Left ventricle myocardium inferior (tissue), 1 donor: ENCODE measurements at regions not wholly inside any gene's neighbourhood (a gene's known extent, or its start where the extent isn't known, plus 50 kb on each side); places are given as distances from the start of the nearest gene placed in this dataset.

ENCODE experiments used
- DNase-seq: peaks from one replicate; pipeline ENCODE4 v3.0.0-alpha.2; 2020
- H3K27ac ChIP-seq: fragments of 200-600 bp; replicated peaks from 2 replicates; pipeline ENCODE4 v1.8.0; 2021
- H3K27me3 ChIP-seq: fragments of 200-600 bp; 2 replicates; pipeline ENCODE4 v1.8.0; 2021; ENCODE audit warnings: low read depth
- H3K36me3 ChIP-seq: fragments of 200-600 bp; 2 replicates; pipeline ENCODE4 v1.8.0; 2021
- H3K4me1 ChIP-seq: fragments of 200-600 bp; 2 replicates; pipeline ENCODE4 v1.8.0; 2021
- H3K4me3 ChIP-seq: fragments of 200-600 bp; 2 replicates; pipeline ENCODE4 v1.8.0; 2021; ENCODE audit warnings: mild to moderate bottlenecking, moderate library complexity
- H3K9me3 ChIP-seq: fragments of 200-600 bp; replicated peaks from 2 replicates; pipeline ENCODE4 v1.8.0; 2021
- intact Hi-C: fragments of 100-400 bp; cut with micrococcal nuclease; formaldehyde crosslinking; loops from one replicate; pipeline ENCODE4 v1.11.0; 2022
- TF ChIP-seq, protein P1 (sequence below): fragments of 200-600 bp; IDR thresholded peaks from 2 replicates; pipeline ENCODE4 v1.8.0; 2021; ENCODE audit warnings: antibody characterized with exemption, mild to moderate bottlenecking, borderline replicate concordance
- donor health status: DM: no; HTN: yes; CAD: no; lungs with severe emphysema.

DNA sequence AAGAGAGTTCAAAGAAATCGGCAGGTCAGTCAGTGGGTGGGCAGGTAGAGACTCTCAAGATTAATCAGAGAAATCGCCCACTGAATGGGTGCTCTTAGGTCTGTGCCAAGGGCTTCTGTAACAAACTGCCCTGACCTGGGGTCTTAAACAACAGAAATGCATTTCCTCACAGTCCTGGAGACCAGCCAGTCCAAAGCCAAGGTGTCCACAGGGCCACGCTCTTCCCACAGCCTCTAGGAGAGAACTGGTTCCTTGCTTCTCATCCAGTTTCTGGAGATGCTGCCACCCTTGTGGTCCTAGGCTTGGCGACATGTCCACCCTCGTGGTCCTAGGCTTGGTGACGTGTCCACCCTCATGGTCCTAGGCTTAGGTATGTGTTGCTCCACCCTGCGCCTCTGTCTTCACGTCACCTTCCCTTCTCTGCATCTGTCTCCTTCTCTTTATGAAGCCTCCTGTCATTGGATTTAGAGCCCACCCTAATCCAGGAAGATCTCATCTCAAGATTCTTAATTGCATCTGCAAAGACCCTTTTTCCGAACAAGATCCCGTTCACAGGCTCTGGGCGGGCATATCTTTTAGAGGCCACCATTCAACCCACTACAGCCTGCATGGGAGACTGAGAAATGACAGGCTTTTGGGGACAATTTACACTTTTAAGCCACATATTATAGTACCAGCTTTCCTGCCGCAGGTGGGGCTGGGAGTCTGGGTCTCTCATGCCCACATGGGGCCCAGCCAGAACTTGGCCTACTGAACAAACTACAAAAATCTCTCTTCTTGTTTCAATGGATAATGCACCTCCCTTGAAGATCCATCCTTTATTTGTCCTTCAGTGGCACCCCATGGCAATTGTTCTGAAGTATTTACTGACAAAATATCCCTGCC lies 161.3 kb downstream of the ASB1 start:
- Histone ChIP-seq H3K27ac (no peak overlapping the region), H3K9me3 (peaks cover 16% of the 10 kb centered on the region), H3K4me1 (no peaks in the 10 kb centered on the region), H3K4me3 (no peak overlapping the region), H3K27me3 (no peaks in the 10 kb centered on the region), H3K36me3 (no peaks in the 10 kb centered on the region)
- intact Hi-C loops: no loop called here
- TF ChIP-seq, protein P1, sequence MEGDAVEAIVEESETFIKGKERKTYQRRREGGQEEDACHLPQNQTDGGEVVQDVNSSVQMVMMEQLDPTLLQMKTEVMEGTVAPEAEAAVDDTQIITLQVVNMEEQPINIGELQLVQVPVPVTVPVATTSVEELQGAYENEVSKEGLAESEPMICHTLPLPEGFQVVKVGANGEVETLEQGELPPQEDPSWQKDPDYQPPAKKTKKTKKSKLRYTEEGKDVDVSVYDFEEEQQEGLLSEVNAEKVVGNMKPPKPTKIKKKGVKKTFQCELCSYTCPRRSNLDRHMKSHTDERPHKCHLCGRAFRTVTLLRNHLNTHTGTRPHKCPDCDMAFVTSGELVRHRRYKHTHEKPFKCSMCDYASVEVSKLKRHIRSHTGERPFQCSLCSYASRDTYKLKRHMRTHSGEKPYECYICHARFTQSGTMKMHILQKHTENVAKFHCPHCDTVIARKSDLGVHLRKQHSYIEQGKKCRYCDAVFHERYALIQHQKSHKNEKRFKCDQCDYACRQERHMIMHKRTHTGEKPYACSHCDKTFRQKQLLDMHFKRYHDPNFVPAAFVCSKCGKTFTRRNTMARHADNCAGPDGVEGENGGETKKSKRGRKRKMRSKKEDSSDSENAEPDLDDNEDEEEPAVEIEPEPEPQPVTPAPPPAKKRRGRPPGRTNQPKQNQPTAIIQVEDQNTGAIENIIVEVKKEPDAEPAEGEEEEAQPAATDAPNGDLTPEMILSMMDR: no peak
- DNase-seq: no peak

DNA sequence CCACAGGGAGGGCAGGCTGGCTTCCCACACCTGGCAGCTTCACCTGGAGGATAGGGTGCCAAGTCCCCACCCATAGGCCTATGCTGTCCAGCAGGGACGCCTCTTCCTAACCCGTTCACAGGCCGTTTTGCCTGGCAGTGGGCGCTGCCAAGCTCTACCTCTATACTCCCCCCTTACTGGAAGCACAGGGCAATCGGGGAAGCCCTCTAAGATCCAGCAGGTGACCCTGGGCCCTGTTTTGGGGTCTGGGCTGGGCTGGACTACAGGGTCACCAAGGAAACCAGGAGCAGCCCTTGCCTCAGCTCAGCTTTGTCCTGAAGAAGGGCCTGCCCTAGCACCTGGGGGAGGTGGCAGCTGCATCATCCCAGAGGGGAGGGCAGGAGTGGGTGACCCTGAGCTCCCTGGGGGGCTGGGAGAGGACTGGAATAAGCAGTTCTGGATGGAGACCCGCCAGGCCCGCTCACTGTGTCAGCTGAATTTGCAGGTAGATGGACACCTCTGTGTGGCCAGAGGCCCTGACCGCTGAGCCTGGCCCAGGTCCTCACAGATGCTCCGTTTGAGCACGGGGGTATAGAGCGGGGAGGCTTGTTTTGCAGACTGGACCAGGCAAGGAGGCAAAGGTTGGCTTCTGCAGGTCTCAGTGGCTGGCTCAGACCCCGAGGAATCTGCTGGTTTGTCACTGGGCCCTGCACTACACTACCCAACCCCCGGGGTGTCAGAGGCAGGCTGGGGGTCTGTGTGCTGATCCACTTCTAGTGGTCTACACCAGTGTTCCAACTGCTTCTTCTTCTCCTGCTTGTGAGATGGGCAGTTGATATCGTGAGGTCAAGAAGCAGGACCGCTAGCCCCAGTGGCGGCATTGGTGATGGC lies 163.1 kb downstream of the ASB1 start:
- Histone ChIP-seq H3K27ac (no peak overlapping the region), H3K4me1 (no peaks in the 10 kb centered on the region), H3K36me3 (no peaks in the 10 kb centered on the region), H3K27me3 (no peaks in the 10 kb centered on the region), H3K4me3 (no peak overlapping the region), H3K9me3 (no peaks in the 10 kb centered on the region)
- TF ChIP-seq, protein P1: no peak
- DNase-seq: no peak
- intact Hi-C loops: no loop called here

DNA sequence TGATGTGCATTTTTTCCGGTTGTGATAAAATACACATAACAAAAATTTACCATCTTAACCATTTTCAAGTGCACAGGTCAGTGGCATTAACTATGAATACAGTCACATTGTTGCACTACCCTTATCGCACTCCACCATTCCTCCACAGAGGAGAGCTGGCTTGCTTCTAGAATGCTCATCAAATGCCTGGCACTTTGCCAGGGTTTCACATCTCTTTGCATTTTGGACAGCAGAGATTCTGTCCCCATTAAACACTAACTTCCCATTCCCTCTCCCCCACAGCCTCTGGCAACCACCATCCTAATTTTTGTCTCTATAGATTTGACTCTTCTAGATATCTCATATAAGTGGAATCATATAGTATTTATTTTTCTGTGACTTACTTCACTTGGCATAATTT lies 165.0 kb downstream of the ASB1 start:
- H3K27me3 ChIP-seq: no peaks in the 10 kb centered on the region
- no peaks in the 10 kb centered on the region for H3K36me3 ChIP-seq
- H3K4me1 ChIP-seq: peaks cover 8% of the 10 kb centered on the region
- DNase-seq: no peak
- no peaks in the 10 kb centered on the region for H3K9me3 ChIP-seq
- intact Hi-C loops: no loop called here
- no peak overlapping the region for H3K27ac ChIP-seq
- H3K4me3 ChIP-seq: no peak overlapping the region
- TF ChIP-seq, protein P1: no peak

DNA sequence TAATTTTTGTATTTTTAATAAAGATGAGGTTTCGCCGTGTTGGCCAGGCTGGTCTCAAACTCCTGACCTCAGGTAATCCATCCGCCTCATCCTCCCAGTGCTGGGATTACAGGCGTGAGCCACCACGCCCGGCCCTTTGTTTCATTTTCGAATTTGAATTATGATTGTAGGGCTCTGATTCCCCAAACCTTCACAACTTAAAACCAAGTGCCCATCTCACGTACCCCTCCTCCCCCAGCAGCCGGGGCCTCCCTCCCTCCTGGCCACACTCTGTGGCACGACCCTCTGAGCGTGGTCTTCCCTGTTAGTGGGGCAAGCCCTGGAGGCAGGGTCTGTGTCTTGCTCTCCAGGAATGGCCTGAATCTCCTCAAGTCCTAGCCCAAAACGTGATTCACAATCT lies 166.5 kb downstream of the ASB1 start:
- Histone ChIP-seq H3K27ac (no peak overlapping the region), H3K9me3 (no peaks in the 10 kb centered on the region), H3K27me3 (no peaks in the 10 kb centered on the region), H3K36me3 (no peaks in the 10 kb centered on the region), H3K4me3 (no peak overlapping the region), H3K4me1 (peaks cover 20% of the 10 kb centered on the region)
- TF ChIP-seq, protein P1: no peak
- no peak for DNase-seq
- intact Hi-C loops: no loop called here

DNA sequence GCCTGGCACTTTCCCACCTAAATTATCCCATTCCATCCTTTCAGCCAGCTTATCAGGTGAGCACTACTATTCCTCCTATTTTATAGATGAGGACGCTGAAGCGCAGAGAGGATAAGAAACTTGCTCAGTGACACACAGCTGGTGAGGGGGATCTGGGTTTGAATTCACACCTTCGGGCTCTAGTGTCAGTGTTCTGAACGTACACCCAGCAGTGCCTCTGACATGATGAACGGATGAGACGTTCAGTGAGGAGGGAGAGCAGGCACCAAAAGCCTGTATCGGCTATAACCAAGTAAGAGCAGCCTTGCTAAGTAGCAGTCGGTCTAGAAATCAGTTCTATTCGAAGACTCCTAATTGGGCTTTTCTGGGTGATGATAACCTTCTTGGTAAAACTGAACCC lies 167.0 kb downstream of the ASB1 start:
- Histone ChIP-seq H3K4me3 (no peak overlapping the region), H3K9me3 (no peaks in the 10 kb centered on the region), H3K36me3 (no peaks in the 10 kb centered on the region), H3K27me3 (no peaks in the 10 kb centered on the region), H3K4me1 (peaks cover 20% of the 10 kb centered on the region), H3K27ac (no peak overlapping the region)
- intact Hi-C loops: no loop called here
- TF ChIP-seq, protein P1: no peak
- DNase-seq: no peak
